ENCODE measurements at regions not wholly inside any gene's neighbourhood (a gene's known extent, or its start where the extent isn't known, plus 50 kb on each side); places are given as distances from the start of the nearest gene placed in this dataset.

GRCh38 chr2:121076498-121076820 is 208.5 kb downstream of the TFCP2L1 start:
- TF ChIP-seq POLR2A (IDR thresholded peaks at IDR 0.05; ENCODE audit: low read depth, low read length): no peak
- no peak for TF ChIP-seq POU2F2 (IDR thresholded peaks at IDR 0.05; ENCODE audit: low read depth, low read length)
- no peak for TF ChIP-seq POLR2AphosphoS5 (IDR thresholded peaks at IDR 0.05; ENCODE audit: low read depth, low read length)
- TF ChIP-seq SPI1 (IDR thresholded peaks at IDR 0.05; ENCODE audit: low read depth, low read length): no peak
